ENCODE measurements at regions not wholly inside any gene's neighbourhood (a gene's known extent, or its start where the extent isn't known, plus 50 kb on each side); places are given as distances from the start of the nearest gene placed in this dataset.

GRCh38 chr2:125543968-125544514 lies 1111.9 kb upstream of the GYPC start:
- Histone ChIP-seq H3K9ac (ENCODE audit: low read depth, low read length) (no peak overlapping the region), H3K4me1 (ENCODE audit: control insufficient read depth, insufficient read depth, low read length) (no peaks in the 10 kb centered on the region), H4K8ac (ENCODE audit: low read depth in 2 of 2, low read length in 2 of 2) (no peak overlapping the region), H3K27me3 (ENCODE audit: control insufficient read depth, insufficient read depth, low read length) (no peaks in the 10 kb centered on the region), H3K4me2 (ENCODE audit: low read depth, low read length) (no peak overlapping the region), H2BK120ac (ENCODE audit: low read depth, low read length) (no peak overlapping the region), H3K79me1 (ENCODE audit: low read depth in 1 of 2, low read length in 2 of 2) (no peaks in the 10 kb centered on the region), H3K4ac (ENCODE audit: low read depth, low read length) (no peak overlapping the region), H2AK9ac (replicated peaks; ENCODE audit: low read depth, low read length, poor library complexity) (no peak overlapping the region), H3K36me3 (ENCODE audit: control insufficient read depth, insufficient read depth, low read length) (no peaks in the 10 kb centered on the region), H2BK5ac (ENCODE audit: low read depth, low read length, poor library complexity, severe bottlenecking) (no peak overlapping the region), H2BK15ac (ENCODE audit: low read depth, low read length) (no peak overlapping the region), H3K4me3 (ENCODE audit: insufficient read depth, low read depth, low read length) (no peak overlapping the region), H4K91ac (ENCODE audit: insufficient read depth, low read depth, low read length) (no peak overlapping the region), H3K23ac (ENCODE audit: low read depth, low read length) (no peak overlapping the region), H2AK5ac (ENCODE audit: low read depth, low read length) (no peak overlapping the region), H4K5ac (ENCODE audit: low read depth, low read length) (no peak overlapping the region), H3K9me3 (ENCODE audit: control insufficient read depth, insufficient read depth, low read length) (0 out of 2 replicates have a peak, but pooled peaks cover 2% of the 10 kb centered on the region), H3K9me1 (ENCODE audit: insufficient read depth, low read length) (no peaks in the 10 kb centered on the region), H3K14ac (replicated peaks; ENCODE audit: low read depth, low read length) (no peak overlapping the region), H3K18ac (ENCODE audit: low read depth, low read length) (no peak overlapping the region), H2BK20ac (ENCODE audit: low read depth, low read length) (no peak overlapping the region), H3K56ac (ENCODE audit: extremely low read depth, insufficient read depth, low read length) (no peak overlapping the region), H3K27ac (ENCODE audit: insufficient read depth, low read length) (no peak overlapping the region), H2AFZ (replicated peaks; ENCODE audit: low read length, poor library complexity) (no peak overlapping the region), H4K20me1 (ENCODE audit: insufficient read depth, low read length) (no peaks in the 10 kb centered on the region)
- BruUV-seq (replicated peaks): no TSS peak
- ATAC-seq (ENCODE audit: low read depth) (no peak), DNase-seq (no peak)
- 0 out of 2 replicates have a peak, but pooled peaks have one; percentile 30 for TF ChIP-seq MAFK (IDR thresholded peaks at IDR 0.05; ENCODE audit: low read depth, low read length)
- no peak for TF ChIP-seq MAZ (IDR thresholded peaks at IDR 0.05; ENCODE audit: borderline replicate concordance, low read depth, low read length)
- no peak for TF ChIP-seq FOS (IDR thresholded peaks at IDR 0.05; ENCODE audit: low read depth, low read length)
- no peak for TF ChIP-seq CHD1 (IDR thresholded peaks at IDR 0.05; ENCODE audit: low read depth, low read length)
- POLR2A ChIA-PET (ENCODE audit: unreplicated experiment): no interaction called here
- 100% methylated on average over 1 of the region's 1 CpG; no CpG with 5 or more reads in 1 of the 2 experiments for WGBS, 2 experiments (ENCODE audit: extremely low coverage in 2 of 2, insufficient read length in 1 of 2)
- in situ Hi-C loops (cut with MboI; ENCODE audit: low sequenced_read_pairs) (no loop called here), dilution Hi-C loops (cut with HindIII; ENCODE audit: low sequenced_read_pairs, unreplicated experiment) (no loop called here), intact Hi-C loops (cut with micrococcal nuclease) (no loop called here)
- CTCF ChIA-PET: no interaction called here

Measured in IMR-90 (cell line).